Right atrium auricular region (tissue), 2 donors: ENCODE measurements at regions not wholly inside any gene's neighbourhood (a gene's known extent, or its start where the extent isn't known, plus 50 kb on each side); places are given as distances from the start of the nearest gene placed in this dataset.

Experiments used
- DNase-seq: peaks from one replicate; pipeline ENCODE4 v3.0.0-alpha.2; 2019; ENCODE audit warnings: low spot score
- H3K27ac ChIP-seq, 2 donors: fragments of 200-600 bp; sonication (generic); 1 replicate in 1 of 2; 2 replicates in 1 of 2; pipeline ENCODE4 v1.5.1; 2016 to 2019
- H3K27me3 ChIP-seq, 2 donors: fragments of 200-600 bp; sonication (generic); one replicate each; pipeline versions ENCODE4 v1.5.1 to v1.6.0; 2017 to 2019
- H3K36me3 ChIP-seq: fragments of 200-600 bp; sonication (generic); one replicate; pipeline ENCODE4 v1.5.1; 2016
- H3K4me1 ChIP-seq, 2 donors: fragments of 200-600 bp; sonication (generic); one replicate each; pipeline versions ENCODE4 v1.5.1 to v1.6.0; 2017 to 2019
- H3K4me3 ChIP-seq, 2 donors: fragments of 200-600 bp; sonication (generic); 1 replicate in 1 of 2; 2 replicates in 1 of 2; pipeline ENCODE4 v1.5.1; 2017 to 2019; ENCODE audit warnings: mild to moderate bottlenecking in 1 of 2, moderate library complexity in 1 of 2
- H3K9me3 ChIP-seq, 2 donors: fragments of 200-600 bp; sonication (generic); one replicate each; pipeline ENCODE4 v1.5.1; 2019
- TF ChIP-seq, protein P1 (sequence below), 2 donors: fragments of 200-600 bp; sonication (generic); IDR thresholded peaks; one replicate each; pipeline ENCODE4 v1.5.1; 2019; ENCODE audit warnings: antibody characterized with exemption in 2 of 2

DNA sequence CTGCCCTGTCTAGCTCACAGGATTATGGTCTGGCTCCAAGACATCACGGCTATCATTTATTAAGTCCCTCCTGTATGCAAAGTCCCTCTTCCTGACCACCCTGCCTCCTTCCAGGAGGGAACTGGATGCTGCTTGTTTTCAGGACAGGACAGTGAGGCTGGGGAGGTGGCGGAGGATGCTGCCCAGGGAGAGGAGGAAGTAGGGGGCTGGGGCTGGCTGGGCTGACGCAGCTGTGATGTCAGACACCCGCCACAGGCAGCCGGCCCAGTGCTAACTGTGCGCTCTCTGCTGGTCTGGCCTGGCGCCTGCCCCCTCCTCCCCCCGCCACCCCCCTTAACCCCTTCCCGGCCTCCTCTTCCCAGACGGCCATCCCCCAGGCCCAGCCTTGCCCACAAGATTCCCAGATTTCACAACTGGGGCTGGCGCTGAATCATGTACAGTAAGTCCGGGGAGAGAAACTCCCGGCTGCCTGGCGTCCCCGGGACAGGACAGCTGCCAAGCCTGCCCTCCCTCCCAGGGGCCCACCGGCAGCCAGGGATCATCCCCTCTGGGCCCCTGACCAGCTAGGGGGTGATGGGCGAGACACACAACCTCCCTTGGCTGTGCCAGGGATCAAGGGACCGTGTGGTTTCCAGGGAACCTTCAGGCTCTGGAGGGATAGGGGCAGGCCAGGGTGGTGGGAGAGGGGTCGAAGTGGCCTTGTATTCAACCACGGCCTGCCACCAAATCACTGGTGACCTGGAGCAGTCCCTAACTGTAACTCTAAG, 118.1 kb downstream of the CEBPB start:
- Histone ChIP-seq H3K4me3 (peak overlapping the region in 1 of 2 donors; percentile 18), H3K4me1 (peaks cover 0 to 76% of the 10 kb centered on the region in 2 donors)
- TF ChIP-seq, protein P1, sequence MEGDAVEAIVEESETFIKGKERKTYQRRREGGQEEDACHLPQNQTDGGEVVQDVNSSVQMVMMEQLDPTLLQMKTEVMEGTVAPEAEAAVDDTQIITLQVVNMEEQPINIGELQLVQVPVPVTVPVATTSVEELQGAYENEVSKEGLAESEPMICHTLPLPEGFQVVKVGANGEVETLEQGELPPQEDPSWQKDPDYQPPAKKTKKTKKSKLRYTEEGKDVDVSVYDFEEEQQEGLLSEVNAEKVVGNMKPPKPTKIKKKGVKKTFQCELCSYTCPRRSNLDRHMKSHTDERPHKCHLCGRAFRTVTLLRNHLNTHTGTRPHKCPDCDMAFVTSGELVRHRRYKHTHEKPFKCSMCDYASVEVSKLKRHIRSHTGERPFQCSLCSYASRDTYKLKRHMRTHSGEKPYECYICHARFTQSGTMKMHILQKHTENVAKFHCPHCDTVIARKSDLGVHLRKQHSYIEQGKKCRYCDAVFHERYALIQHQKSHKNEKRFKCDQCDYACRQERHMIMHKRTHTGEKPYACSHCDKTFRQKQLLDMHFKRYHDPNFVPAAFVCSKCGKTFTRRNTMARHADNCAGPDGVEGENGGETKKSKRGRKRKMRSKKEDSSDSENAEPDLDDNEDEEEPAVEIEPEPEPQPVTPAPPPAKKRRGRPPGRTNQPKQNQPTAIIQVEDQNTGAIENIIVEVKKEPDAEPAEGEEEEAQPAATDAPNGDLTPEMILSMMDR (IDR thresholded peaks at IDR 0.05) = peak in 1 of 2 donors; percentile 33

DNA sequence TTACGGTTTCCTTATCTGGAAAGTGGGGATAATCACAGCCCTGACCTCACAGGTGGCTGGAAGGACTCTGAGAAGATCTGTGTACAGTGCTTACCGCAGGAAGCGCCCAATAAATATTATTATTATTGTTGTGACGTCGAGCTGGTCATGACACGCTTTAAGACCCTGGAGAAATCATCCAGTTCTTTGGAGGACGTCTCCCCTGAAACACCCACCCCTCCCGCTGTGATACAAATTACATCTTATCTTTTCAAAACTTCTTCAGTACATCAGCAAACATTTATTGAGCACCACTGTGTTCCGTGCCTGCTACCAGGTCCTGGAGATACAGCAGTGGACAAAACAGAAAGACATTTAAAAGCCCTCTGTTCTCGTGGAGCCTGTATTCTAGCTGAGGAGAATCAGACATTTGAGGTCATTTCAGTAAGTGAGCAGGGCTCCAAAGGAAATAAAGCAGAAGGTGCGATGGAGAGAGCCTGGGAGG, 118.7 kb downstream of the CEBPB start:
- no peaks in the 10 kb centered on the region for H3K9me3 ChIP-seq
- peak overlapping the region; percentile 90 for H3K27ac ChIP-seq
- no peak for DNase-seq
- peaks cover 0 to 74% of the 10 kb centered on the region in 2 donors for H3K4me1 ChIP-seq
- H3K36me3 ChIP-seq = no peaks in the 10 kb centered on the region
- TF ChIP-seq, protein P1 (IDR thresholded peaks at IDR 0.05) = no peak
- H3K4me3 ChIP-seq = peak overlapping the region in 1 of 2 donors; percentile 18
- H3K27me3 ChIP-seq = no peaks in the 10 kb centered on the region

More for the DNA sequence above, 118.1 kb downstream of the CEBPB start:
- peak overlapping the region; percentile 90 for H3K27ac ChIP-seq
- H3K36me3 ChIP-seq = no peaks in the 10 kb centered on the region
- peak; percentile 97 for DNase-seq
- no peaks in the 10 kb centered on the region for H3K9me3 ChIP-seq
- no peaks in the 10 kb centered on the region for H3K27me3 ChIP-seq

DNA sequence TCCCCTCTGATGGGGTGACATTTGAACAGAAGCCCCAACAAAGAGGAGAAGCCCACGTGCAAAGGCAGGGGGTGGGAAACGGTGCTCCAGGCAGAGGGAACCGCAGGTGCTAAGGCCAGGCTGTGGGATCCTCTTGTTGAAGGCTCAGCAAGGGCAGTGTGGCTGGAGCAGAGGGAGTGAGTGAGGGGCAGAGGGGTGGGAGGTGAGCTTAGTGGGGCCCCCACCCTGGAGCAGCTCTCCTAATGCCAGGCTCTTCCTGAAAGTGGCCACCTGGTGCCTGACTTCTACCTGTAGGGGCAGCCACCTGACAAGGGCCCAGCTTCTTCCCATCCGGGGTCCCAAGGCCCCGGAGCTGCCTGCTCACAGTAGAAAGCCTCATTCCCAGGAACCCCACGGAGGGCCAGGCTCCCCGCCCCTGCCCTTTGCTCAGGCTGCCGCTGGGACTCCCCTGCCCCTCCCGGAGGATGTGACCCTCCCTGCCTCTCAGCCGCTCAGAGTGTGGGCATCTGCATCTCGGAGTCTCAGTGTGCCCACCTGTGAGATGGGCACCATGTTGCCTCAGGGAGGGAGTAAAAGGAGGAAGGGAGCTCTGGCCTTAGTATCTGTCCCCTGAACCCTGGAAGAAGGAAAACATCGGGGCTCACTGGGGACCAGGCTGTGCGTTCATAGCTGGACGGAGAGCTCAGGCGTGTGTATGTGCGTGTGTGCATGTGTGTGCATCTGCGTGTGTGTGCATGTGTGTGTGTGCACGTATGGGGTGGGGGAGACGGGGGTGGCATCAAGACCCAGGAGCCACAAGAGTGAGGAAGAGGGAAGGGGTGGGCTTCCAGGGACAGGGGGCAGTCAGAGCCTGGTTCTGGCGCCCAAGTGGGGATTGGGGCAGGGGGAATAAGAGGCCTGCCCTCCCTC, 119.4 kb downstream of the CEBPB start:
- no peaks in the 10 kb centered on the region for H3K36me3 ChIP-seq
- H3K9me3 ChIP-seq = no peaks in the 10 kb centered on the region
- TF ChIP-seq, protein P1 (IDR thresholded peaks at IDR 0.05) = no peak
- H3K4me1 ChIP-seq = peaks cover 0 to 67% of the 10 kb centered on the region in 2 donors
- no peak overlapping the region for H3K4me3 ChIP-seq
- H3K27ac ChIP-seq = peak overlapping the region; percentile 90
- no peak for DNase-seq
- no peaks in the 10 kb centered on the region for H3K27me3 ChIP-seq

DNA sequence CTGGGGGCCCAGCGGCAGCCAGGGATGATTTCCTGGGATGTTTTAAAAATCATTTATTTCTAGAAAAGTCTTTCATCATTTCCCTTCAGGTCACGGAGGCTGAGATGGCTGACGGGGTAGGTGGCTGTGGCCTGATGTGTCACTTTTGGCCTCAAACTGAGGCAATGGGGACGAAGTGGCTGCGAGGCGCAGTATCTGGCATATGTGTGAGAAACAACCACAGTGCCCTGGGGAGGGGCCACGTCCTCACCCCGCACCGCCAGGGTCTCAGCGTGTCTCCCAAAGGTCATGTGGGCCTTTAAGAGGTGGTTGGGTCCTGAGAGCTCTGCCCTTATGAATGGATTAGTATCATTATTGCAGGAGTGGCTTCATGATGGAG, 120.0 kb downstream of the CEBPB start:
- no peaks in the 10 kb centered on the region for H3K36me3 ChIP-seq
- no peak for DNase-seq
- H3K27ac ChIP-seq = peak overlapping the region; percentile 90
- peaks cover 0 to 62% of the 10 kb centered on the region in 2 donors for H3K4me1 ChIP-seq
- no peak overlapping the region for H3K4me3 ChIP-seq
- no peaks in the 10 kb centered on the region for H3K9me3 ChIP-seq
- TF ChIP-seq, protein P1 (IDR thresholded peaks at IDR 0.05) = no peak
- H3K27me3 ChIP-seq = no peaks in the 10 kb centered on the region

DNA sequence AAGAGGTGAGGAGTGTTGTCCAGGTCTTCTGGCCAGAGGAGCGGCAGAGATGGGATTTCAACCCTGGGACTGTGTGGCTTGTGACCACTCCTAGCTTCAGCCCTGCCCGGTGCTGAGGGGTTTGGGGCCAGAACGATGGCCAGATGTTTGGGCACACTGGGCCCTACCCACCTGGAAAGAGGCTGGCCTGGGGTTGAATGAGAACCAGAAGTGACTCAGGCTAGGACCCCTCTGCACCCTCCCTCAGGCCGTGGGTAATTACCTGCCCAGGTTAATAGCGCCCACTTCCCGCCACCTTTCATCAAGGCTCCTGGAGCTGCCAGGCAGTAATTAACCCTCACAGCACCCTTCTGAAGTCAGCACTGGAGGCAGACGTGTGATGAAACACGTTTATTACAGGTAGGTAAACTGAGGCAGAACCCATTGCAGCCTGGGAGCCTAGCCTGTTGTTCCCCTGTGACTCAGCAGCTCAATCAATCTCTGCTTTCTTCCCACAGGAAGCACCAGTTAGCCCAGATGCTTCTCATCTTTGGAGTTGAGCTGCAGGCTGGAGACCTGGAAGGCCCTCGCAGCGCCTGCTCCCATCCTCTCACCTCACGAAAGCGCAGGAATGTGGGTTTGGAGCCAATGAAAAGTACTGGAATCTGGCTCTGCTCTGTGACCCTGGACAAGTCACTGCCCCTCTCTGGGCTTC, 120.8 kb downstream of the CEBPB start:
- Histone ChIP-seq H3K36me3 (no peaks in the 10 kb centered on the region), H3K4me3 (no peak overlapping the region), H3K27ac (peak overlapping the region in 1 of 2 donors; percentile 90), H3K27me3 (no peaks in the 10 kb centered on the region), H3K9me3 (no peaks in the 10 kb centered on the region), H3K4me1 (peaks cover 0 to 54% of the 10 kb centered on the region in 2 donors)
- no peak for DNase-seq
- TF ChIP-seq, protein P1 (IDR thresholded peaks at IDR 0.05) = no peak
